ENCODE measurements at regions not wholly inside any gene's neighbourhood (a gene's known extent, or its start where the extent isn't known, plus 50 kb on each side); places are given as distances from the start of the nearest gene placed in this dataset.

DNA sequence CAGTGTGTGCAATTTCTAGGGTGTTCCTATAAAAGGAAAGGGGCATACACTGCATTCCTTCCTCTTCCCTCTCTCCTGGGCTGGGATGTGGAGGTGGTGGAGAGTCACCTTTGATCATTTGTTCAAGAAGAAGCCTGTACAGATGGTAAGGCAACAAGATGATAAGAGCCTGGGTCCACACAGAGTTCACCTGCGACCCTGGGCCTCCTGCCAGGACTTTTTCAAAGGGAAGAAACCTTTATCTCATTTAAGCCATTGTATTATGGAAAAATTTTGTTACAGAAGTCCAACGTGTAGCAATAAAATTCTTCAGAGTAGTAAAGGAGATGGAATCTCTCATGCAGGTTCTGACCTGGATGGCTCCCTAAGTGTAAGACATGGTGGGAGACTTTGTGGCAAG lies 189.1 kb downstream of the MIS18A start:
- Mint-ChIP-seq H3K9me3 (peaks cover 14% of the 10 kb centered on the region), H3K27me3 (ENCODE audit: low read depth) (no peaks in the 10 kb centered on the region), H3K4me1 (peaks cover 7% of the 10 kb centered on the region), H3K36me3 (ENCODE audit: low read depth) (peaks cover 6% of the 10 kb centered on the region), H3K4me3 (no peak overlapping the region), H3K27ac (ENCODE audit: unreplicated experiment) (no peak overlapping the region)
- DNase-seq (ENCODE audit: low read depth, low spot score) = no peak
- TF ChIP-seq, protein P1, sequence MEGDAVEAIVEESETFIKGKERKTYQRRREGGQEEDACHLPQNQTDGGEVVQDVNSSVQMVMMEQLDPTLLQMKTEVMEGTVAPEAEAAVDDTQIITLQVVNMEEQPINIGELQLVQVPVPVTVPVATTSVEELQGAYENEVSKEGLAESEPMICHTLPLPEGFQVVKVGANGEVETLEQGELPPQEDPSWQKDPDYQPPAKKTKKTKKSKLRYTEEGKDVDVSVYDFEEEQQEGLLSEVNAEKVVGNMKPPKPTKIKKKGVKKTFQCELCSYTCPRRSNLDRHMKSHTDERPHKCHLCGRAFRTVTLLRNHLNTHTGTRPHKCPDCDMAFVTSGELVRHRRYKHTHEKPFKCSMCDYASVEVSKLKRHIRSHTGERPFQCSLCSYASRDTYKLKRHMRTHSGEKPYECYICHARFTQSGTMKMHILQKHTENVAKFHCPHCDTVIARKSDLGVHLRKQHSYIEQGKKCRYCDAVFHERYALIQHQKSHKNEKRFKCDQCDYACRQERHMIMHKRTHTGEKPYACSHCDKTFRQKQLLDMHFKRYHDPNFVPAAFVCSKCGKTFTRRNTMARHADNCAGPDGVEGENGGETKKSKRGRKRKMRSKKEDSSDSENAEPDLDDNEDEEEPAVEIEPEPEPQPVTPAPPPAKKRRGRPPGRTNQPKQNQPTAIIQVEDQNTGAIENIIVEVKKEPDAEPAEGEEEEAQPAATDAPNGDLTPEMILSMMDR (conservative IDR thresholded peaks at IDR 0.05) = no peak

DNA sequence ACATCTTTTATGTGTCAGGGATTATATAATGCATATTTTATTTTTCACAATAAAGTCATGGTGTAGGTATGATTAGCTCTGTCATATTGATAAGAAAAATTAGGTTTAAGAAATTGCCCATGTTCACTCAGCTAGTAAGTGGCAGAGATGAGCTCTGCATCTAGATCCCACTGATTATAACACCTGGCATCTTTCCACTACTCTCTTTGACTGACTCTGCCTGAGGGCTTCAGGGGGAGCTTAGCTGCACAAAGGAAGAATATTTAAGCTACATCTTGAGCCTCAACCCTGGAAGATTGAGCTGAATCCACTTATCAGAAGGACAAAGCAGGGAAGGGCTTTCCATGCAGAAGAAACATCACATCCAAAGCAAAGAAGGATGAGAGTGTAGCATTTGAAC lies 190.4 kb downstream of the MIS18A start:
- H3K4me3 Mint-ChIP-seq = no peak overlapping the region
- peaks cover 13% of the 10 kb centered on the region for H3K9me3 Mint-ChIP-seq
- H3K27ac Mint-ChIP-seq (ENCODE audit: unreplicated experiment) = no peak overlapping the region
- peaks cover 6% of the 10 kb centered on the region for H3K36me3 Mint-ChIP-seq (ENCODE audit: low read depth)
- peaks cover 7% of the 10 kb centered on the region for H3K4me1 Mint-ChIP-seq
- TF ChIP-seq, protein P1 (conservative IDR thresholded peaks at IDR 0.05) = no peak
- no peak for DNase-seq (ENCODE audit: low read depth, low spot score)
- H3K27me3 Mint-ChIP-seq (ENCODE audit: low read depth) = no peaks in the 10 kb centered on the region

DNA sequence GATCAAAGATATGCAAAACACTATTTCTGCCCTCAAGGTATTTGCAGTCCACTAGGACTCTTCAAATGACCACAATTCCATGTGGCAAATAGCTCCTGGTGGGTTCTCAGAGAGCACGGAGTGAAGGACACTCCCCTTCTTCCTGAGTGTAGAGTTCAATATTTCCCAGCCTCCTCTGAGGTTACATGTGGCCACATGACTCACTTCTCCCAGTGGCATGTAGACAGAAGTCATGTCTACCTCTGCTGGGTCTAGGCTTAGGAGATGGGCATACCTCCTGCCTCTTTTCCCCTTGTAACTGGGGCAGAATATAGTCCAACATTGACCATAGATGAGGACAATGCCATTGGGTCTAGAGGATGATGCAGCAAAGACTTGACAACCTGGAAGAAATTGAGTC lies 191.4 kb downstream of the MIS18A start:
- Mint-ChIP-seq H3K27me3 (ENCODE audit: low read depth) (no peaks in the 10 kb centered on the region), H3K4me3 (no peak overlapping the region), H3K4me1 (peaks cover 14% of the 10 kb centered on the region), H3K27ac (ENCODE audit: unreplicated experiment) (no peak overlapping the region), H3K9me3 (peaks cover 9% of the 10 kb centered on the region), H3K36me3 (ENCODE audit: low read depth) (peaks cover 3% of the 10 kb centered on the region)
- TF ChIP-seq, protein P1 (conservative IDR thresholded peaks at IDR 0.05) = no peak
- no peak for DNase-seq (ENCODE audit: low read depth, low spot score)

DNA sequence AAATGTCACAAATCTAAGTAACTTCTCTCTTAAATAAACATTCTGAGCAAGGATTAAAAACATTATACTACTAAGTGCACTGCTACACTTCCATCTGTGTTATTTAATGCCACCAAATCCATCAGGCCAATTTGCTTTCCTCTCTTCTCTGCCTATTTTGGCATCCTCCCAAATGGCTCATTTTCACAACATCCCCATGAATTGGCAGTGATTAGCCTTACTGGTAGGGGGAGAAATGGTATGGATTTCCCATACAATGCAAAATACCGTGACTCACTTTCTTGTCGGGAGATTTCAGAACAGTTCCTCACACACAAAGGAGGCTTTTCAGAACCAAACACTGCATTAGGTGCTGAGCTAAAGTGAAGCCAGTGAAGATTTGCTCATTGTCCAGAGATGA lies 195.7 kb downstream of the MIS18A start:
- H3K36me3 Mint-ChIP-seq (ENCODE audit: low read depth) = peaks cover 3% of the 10 kb centered on the region
- H3K27me3 Mint-ChIP-seq (ENCODE audit: low read depth) = no peaks in the 10 kb centered on the region
- H3K4me3 Mint-ChIP-seq = no peak overlapping the region
- no peak overlapping the region for H3K27ac Mint-ChIP-seq (ENCODE audit: unreplicated experiment)
- peaks cover 14% of the 10 kb centered on the region for H3K4me1 Mint-ChIP-seq
- TF ChIP-seq, protein P1 (conservative IDR thresholded peaks at IDR 0.05) = no peak
- H3K9me3 Mint-ChIP-seq = peaks cover 9% of the 10 kb centered on the region
- no peak for DNase-seq (ENCODE audit: low read depth, low spot score)

DNA sequence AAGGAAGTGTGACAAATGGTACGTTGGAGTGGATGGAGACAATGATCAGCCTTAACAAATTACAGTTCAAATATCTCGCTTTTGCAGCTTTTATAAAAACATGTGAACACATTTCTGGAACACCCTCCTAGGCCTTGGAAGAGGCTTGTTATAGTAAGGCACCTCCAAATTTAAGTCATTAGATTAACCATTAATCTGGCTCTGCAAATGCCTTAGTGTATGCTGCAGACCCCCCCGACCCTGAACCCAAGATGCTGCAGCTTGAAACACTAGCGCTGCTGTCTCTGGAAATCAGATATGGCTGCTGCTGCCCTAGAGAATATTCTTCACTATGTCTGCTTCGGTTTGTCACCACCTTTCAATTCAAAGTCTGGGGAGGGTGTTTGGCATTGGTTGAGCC lies 196.4 kb downstream of the MIS18A start:
- Mint-ChIP-seq H3K4me1 (peaks cover 18% of the 10 kb centered on the region), H3K4me3 (no peak overlapping the region), H3K9me3 (peaks cover 9% of the 10 kb centered on the region), H3K27ac (ENCODE audit: unreplicated experiment) (no peak overlapping the region), H3K36me3 (ENCODE audit: low read depth) (peaks cover 3% of the 10 kb centered on the region), H3K27me3 (ENCODE audit: low read depth) (no peaks in the 10 kb centered on the region)
- TF ChIP-seq, protein P1 (conservative IDR thresholded peaks at IDR 0.05) = no peak
- DNase-seq (ENCODE audit: low read depth, low spot score) = no peak

DNA sequence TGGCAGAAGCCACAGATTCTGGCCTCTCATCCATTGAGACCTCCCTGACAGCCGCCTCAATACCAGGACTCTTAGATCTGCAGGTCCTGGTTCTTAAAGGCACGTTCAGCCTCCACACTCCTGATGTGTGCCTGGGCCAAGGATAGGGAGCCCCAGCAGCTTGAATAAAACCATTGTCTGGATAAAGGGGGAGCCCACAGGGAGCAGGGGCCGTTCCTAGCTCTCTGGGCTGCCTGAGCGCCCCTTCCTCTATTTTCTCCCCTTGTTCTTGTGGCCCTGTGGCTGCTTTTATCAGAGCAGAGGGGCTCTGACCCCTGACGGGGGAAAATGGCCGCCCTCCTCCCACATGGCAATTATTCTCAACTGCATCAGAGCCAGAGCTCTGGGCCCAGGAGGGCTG lies 200.8 kb downstream of the HUNK start:
- Mint-ChIP-seq H3K36me3 (ENCODE audit: low read depth) (no peaks in the 10 kb centered on the region), H3K9me3 (no peaks in the 10 kb centered on the region), H3K4me3 (no peak overlapping the region), H3K4me1 (peaks cover 8% of the 10 kb centered on the region), H3K27ac (ENCODE audit: unreplicated experiment) (no peak overlapping the region), H3K27me3 (ENCODE audit: low read depth) (no peaks in the 10 kb centered on the region)
- DNase-seq (ENCODE audit: low read depth, low spot score) = no peak
- TF ChIP-seq, protein P1 (conservative IDR thresholded peaks at IDR 0.05) = no peak
